ENCODE measurements at regions not wholly inside any gene's neighbourhood (a gene's known extent, or its start where the extent isn't known, plus 50 kb on each side); places are given as distances from the start of the nearest gene placed in this dataset.

GRCh38 chr5:82952326-82952725 lies 124.9 kb downstream of the TMEM167A start:
- TF ChIP-seq CTCF (IDR thresholded peaks at IDR 0.05) (no peak), ZNF121 (CRISPR knock-in tag; IDR thresholded peaks at IDR 0.05) (no peak), JUN (CRISPR knock-in tag; IDR thresholded peaks at IDR 0.05) (no peak), E2F1 (CRISPR knock-in tag; IDR thresholded peaks at IDR 0.05) (no peak), USF1 (CRISPR knock-in tag; IDR thresholded peaks at IDR 0.05) (no peak), ZNF425 (CRISPR knock-in tag; conservative IDR thresholded peaks at IDR 0.05) (no peak), ATF1 (CRISPR knock-in tag; IDR thresholded peaks at IDR 0.05) (no peak)
